HEK293 (cell line): ENCODE measurements at regions not wholly inside any gene's neighbourhood (a gene's known extent, or its start where the extent isn't known, plus 50 kb on each side); places are given as distances from the start of the nearest gene placed in this dataset.

Source experiments
- CTCF ChIA-PET: fragments of 350-600 bp; formaldehyde crosslinking; extraction: SDS; loops from one replicate; lab custom pipeline; 2021; ENCODE audit warnings: antibody characterized with exemption; lab: Yijun Ruan, JAX
- POLR2A ChIA-PET: fragments of 300-600 bp; formaldehyde crosslinking; extraction: SDS; loops from one replicate; lab custom pipeline; 2020; ENCODE audit warnings: antibody characterized with exemption, inconsistent platforms; lab: Yijun Ruan, JAX
- H3K27ac ChIP-seq: fragments of 200-500 bp; sonication (Bioruptor generic); 2 replicates; pipeline ENCODE4 v1.5.1; 2014; ENCODE audit warnings: low read depth, low read length, control low read depth, inconsistent platforms; ENCODE audit errors: extremely low read depth
- H3K36me3 ChIP-seq, 2 experiments: fragments of 200-500 bp in 1 of 2; sonication (Bioruptor generic) in 1 of 2; 1 replicate in 1 of 2; 2 replicates in 1 of 2; pipeline ENCODE4 v1.5.1; 2014 to 2017; ENCODE audit warnings: inconsistent platforms in 2 of 2, low read length in 2 of 2; ENCODE audit not compliant: control insufficient read depth in 2 of 2, insufficient read depth in 1 of 2
- H3K4me1 ChIP-seq: fragments of 200-500 bp; sonication (Bioruptor generic); 2 replicates; pipeline ENCODE4 v1.5.1; 2014; ENCODE audit warnings: mild to moderate bottlenecking, low read length, inconsistent platforms; ENCODE audit not compliant: control insufficient read depth, insufficient read depth
- H3K4me3 ChIP-seq: 2 replicates; pipeline ENCODE4 v1.5.1; 2011; ENCODE audit warnings: low read depth, mild to moderate bottlenecking, control low read depth, low read length, moderate library complexity
- H3K9me3 ChIP-seq: fragments of 200-500 bp; sonication (Bioruptor generic); 2 replicates; pipeline ENCODE4 v1.5.1; 2014; ENCODE audit warnings: low read depth, low read length, inconsistent platforms; ENCODE audit not compliant: control insufficient read depth, insufficient read depth
- GLI2 ChIP-seq: fragments of 450-650 bp; formaldehyde crosslinking; IDR thresholded peaks from 2 replicates; pipeline ENCODE4; 2017; ENCODE audit warnings: missing biosample characterization, missing genetic modification characterization, low read depth, borderline replicate concordance
- HOXD13 ChIP-seq: sonication (generic); formaldehyde crosslinking; IDR thresholded peaks from 2 replicates; pipeline ENCODE4 v1.8.0; 2022; ENCODE audit warnings: missing genetic modification reagents, borderline replicate concordance
- KLF8 ChIP-seq: fragments of 450-650 bp; formaldehyde crosslinking; IDR thresholded peaks from 2 replicates; pipeline ENCODE4 v1.5.1; 2016; ENCODE audit warnings: missing biosample characterization, missing genetic modification characterization
- KLF9 ChIP-seq: fragments of 450-650 bp; formaldehyde crosslinking; IDR thresholded peaks from 2 replicates; pipeline ENCODE4 v1.5.1; 2016; ENCODE audit warnings: missing biosample characterization, missing genetic modification characterization, low read depth
- ZBTB1 ChIP-seq: fragments of 450-650 bp; formaldehyde crosslinking; IDR thresholded peaks from 2 replicates; pipeline ENCODE4 v1.5.1; 2016; ENCODE audit warnings: missing biosample characterization, missing genetic modification characterization
- ZBTB20 ChIP-seq: fragments of 450-650 bp; formaldehyde crosslinking; IDR thresholded peaks from 2 replicates; pipeline ENCODE4 v1.5.1; 2016; ENCODE audit warnings: missing biosample characterization, missing genetic modification characterization
- ZEB2 ChIP-seq: fragments of 450-650 bp; formaldehyde crosslinking; IDR thresholded peaks from 2 replicates; pipeline ENCODE4 v1.5.1; 2016; ENCODE audit warnings: missing biosample characterization, missing genetic modification characterization
- ZNF248 ChIP-seq: fragments of 450-650 bp; formaldehyde crosslinking; IDR thresholded peaks from 2 replicates; pipeline ENCODE4 v1.5.1; 2017; ENCODE audit warnings: missing biosample characterization, missing genetic modification characterization
- ZNF423 ChIP-seq: fragments of 450-650 bp; formaldehyde crosslinking; IDR thresholded peaks from 2 replicates; pipeline ENCODE4 v1.5.1; 2016; ENCODE audit warnings: missing biosample characterization, missing genetic modification characterization
- ZNF426 ChIP-seq: fragments of 450-650 bp; formaldehyde crosslinking; IDR thresholded peaks from 2 replicates; pipeline ENCODE4 v1.5.1; 2017; ENCODE audit warnings: missing biosample characterization, missing genetic modification characterization, mild to moderate bottlenecking, inconsistent platforms, moderate library complexity
- ZNF433 ChIP-seq: fragments of 450-650 bp; formaldehyde crosslinking; IDR thresholded peaks from 2 replicates; pipeline ENCODE4 v1.5.1; 2016; ENCODE audit warnings: missing biosample characterization, missing genetic modification characterization, low read depth
- ZNF473 ChIP-seq: fragments of 450-650 bp; formaldehyde crosslinking; IDR thresholded peaks from 2 replicates; pipeline ENCODE4 v1.5.1; 2017; ENCODE audit warnings: missing biosample characterization, missing genetic modification characterization
- ZNF530 ChIP-seq: fragments of 450-650 bp; formaldehyde crosslinking; IDR thresholded peaks from 2 replicates; pipeline ENCODE4 v1.5.1; 2016; ENCODE audit warnings: low read depth, missing biosample characterization, missing genetic modification characterization
- ZNF549 ChIP-seq: fragments of 450-650 bp; IDR thresholded peaks from 2 replicates; pipeline ENCODE4 v1.5.1; 2018; ENCODE audit warnings: missing biosample characterization, missing genetic modification characterization, mild to moderate bottlenecking, inconsistent platforms, moderate library complexity
- ZNF560 ChIP-seq: fragments of 450-650 bp; formaldehyde crosslinking; IDR thresholded peaks from 2 replicates; pipeline ENCODE4 v1.5.1; 2017; ENCODE audit warnings: missing biosample characterization, missing genetic modification characterization, borderline replicate concordance
- ZNF707 ChIP-seq: fragments of 450-650 bp; formaldehyde crosslinking; IDR thresholded peaks from 2 replicates; pipeline ENCODE4 v1.5.1; 2016; ENCODE audit warnings: missing biosample characterization, missing genetic modification characterization
- ZNF747 ChIP-seq: fragments of 450-650 bp; formaldehyde crosslinking; IDR thresholded peaks from 2 replicates; pipeline ENCODE4 v1.5.1; 2016; ENCODE audit warnings: missing biosample characterization, missing genetic modification characterization
- ZNF76 ChIP-seq: fragments of 450-650 bp; formaldehyde crosslinking; IDR thresholded peaks from 2 replicates; pipeline ENCODE4; 2016; ENCODE audit warnings: low read depth, missing biosample characterization, missing genetic modification characterization, borderline replicate concordance
- TF ChIP-seq, protein P1 (sequence below): fragments of 450-650 bp; formaldehyde crosslinking; IDR thresholded peaks from 2 replicates; pipeline ENCODE4 v1.5.0; 2017; ENCODE audit warnings: missing biosample characterization, missing genetic modification characterization, borderline replicate concordance
- TF ChIP-seq, protein P2 (sequence below): fragments of 450-650 bp; formaldehyde crosslinking; IDR thresholded peaks from 2 replicates; pipeline ENCODE4 v1.5.1; 2016; ENCODE audit warnings: missing biosample characterization, missing genetic modification characterization
- TF ChIP-seq, protein P3 (sequence below): fragments of 450-650 bp; formaldehyde crosslinking; IDR thresholded peaks from 2 replicates; pipeline ENCODE4 v1.5.1; 2016; ENCODE audit warnings: missing biosample characterization, missing genetic modification characterization
- TF ChIP-seq, protein P4 (sequence below): fragments of 450-650 bp; formaldehyde crosslinking; IDR thresholded peaks from 2 replicates; pipeline ENCODE4 v1.5.1; 2016; ENCODE audit warnings: missing biosample characterization, missing genetic modification characterization

DNA sequence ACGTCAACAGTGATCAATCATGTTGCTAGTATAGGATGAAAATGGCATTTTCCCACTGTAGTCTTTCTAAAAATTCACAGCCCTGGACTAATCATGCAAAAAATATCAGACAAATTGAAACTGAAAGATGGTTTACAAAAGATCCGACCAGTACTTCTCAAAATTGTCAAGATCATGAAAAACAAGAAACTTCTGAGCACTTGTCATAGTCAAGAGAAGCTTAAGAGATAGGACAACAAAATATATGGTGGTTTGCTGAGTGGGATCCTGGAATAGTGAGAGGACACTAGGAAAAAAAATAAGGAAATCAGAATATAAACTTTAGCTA is 101.1 kb downstream of the NAA11 start:
- H3K9me3 ChIP-seq, result no peaks in the 10 kb centered on the region
- no peak overlapping the region for H3K27ac ChIP-seq
- no peaks in the 10 kb centered on the region for H3K36me3 ChIP-seq
- ChIA-PET POLR2A (no interaction called here), CTCF (no interaction called here)
- TF ChIP-seq ZBTB1 (tag by site-specific recombination), result no peak
- no peak overlapping the region for H3K4me3 ChIP-seq
- no peaks in the 10 kb centered on the region for H3K4me1 ChIP-seq

DNA sequence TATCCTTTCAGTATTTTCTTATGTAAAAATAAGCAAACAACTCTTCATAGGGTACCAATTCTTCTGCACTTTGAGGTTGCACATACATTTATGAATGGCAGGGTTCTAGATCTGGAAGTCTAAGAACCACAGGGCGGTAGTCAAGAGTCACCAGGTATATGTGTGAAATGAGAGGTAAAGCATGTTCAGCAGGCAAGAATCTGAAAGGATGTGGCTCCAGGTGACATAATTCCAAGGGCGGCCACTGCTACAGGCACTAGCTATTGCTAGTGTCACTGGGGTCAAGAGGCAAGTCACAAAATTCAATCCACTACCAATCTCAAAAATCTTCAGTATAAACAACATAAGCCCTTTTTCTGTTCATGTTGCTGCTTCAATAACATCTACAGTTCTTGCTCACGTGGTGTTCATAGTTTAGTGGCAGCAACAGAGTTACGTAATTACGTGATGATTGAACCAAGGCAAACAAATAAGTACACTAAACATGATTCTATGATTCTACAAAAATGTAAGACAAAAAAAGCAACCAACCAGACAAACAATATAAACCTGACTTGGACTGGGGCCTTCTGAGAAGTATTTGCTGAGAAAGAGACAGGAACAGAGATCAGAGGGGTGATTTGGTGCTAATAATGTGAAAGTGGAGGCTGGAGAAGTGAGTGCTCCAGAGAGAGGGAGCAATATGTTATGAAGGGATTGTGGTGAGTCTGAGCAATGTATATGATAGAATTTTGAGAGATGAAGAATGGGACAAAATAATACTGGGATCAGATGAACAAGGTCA is 101.7 kb downstream of the NAA11 start:
- H3K4me3 ChIP-seq, result no peak overlapping the region
- POLR2A ChIA-PET, result no interaction called here
- CTCF ChIA-PET, result no interaction called here
- no peak for TF ChIP-seq ZNF549
- TF ChIP-seq ZNF560 (tag by site-specific recombination), result no peak
- no peak for TF ChIP-seq ZNF426
- no peak for TF ChIP-seq ZNF707
- TF ChIP-seq ZNF423 (tag by site-specific recombination), result no peak
- TF ChIP-seq ZNF747 (tag by site-specific recombination), result no peak
- TF ChIP-seq, protein P1, sequence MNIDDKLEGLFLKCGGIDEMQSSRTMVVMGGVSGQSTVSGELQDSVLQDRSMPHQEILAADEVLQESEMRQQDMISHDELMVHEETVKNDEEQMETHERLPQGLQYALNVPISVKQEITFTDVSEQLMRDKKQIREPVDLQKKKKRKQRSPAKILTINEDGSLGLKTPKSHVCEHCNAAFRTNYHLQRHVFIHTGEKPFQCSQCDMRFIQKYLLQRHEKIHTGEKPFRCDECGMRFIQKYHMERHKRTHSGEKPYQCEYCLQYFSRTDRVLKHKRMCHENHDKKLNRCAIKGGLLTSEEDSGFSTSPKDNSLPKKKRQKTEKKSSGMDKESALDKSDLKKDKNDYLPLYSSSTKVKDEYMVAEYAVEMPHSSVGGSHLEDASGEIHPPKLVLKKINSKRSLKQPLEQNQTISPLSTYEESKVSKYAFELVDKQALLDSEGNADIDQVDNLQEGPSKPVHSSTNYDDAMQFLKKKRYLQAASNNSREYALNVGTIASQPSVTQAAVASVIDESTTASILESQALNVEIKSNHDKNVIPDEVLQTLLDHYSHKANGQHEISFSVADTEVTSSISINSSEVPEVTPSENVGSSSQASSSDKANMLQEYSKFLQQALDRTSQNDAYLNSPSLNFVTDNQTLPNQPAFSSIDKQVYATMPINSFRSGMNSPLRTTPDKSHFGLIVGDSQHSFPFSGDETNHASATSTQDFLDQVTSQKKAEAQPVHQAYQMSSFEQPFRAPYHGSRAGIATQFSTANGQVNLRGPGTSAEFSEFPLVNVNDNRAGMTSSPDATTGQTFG (tag by site-specific recombination), result no peak
- TF ChIP-seq ZNF433, result no peak
- TF ChIP-seq HOXD13 (CRISPR knock-in tag), result no peak
- TF ChIP-seq, protein P2, sequence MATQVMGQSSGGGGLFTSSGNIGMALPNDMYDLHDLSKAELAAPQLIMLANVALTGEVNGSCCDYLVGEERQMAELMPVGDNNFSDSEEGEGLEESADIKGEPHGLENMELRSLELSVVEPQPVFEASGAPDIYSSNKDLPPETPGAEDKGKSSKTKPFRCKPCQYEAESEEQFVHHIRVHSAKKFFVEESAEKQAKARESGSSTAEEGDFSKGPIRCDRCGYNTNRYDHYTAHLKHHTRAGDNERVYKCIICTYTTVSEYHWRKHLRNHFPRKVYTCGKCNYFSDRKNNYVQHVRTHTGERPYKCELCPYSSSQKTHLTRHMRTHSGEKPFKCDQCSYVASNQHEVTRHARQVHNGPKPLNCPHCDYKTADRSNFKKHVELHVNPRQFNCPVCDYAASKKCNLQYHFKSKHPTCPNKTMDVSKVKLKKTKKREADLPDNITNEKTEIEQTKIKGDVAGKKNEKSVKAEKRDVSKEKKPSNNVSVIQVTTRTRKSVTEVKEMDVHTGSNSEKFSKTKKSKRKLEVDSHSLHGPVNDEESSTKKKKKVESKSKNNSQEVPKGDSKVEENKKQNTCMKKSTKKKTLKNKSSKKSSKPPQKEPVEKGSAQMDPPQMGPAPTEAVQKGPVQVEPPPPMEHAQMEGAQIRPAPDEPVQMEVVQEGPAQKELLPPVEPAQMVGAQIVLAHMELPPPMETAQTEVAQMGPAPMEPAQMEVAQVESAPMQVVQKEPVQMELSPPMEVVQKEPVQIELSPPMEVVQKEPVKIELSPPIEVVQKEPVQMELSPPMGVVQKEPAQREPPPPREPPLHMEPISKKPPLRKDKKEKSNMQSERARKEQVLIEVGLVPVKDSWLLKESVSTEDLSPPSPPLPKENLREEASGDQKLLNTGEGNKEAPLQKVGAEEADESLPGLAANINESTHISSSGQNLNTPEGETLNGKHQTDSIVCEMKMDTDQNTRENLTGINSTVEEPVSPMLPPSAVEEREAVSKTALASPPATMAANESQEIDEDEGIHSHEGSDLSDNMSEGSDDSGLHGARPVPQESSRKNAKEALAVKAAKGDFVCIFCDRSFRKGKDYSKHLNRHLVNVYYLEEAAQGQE (tag by site-specific recombination), result no peak
- no peak for TF ChIP-seq ZEB2 (tag by site-specific recombination)
- no peak for TF ChIP-seq ZBTB20 (tag by site-specific recombination)
- TF ChIP-seq KLF9, result no peak
- TF ChIP-seq ZNF530, result no peak
- TF ChIP-seq GLI2 (tag by site-specific recombination), result no peak
- TF ChIP-seq ZNF248 (tag by site-specific recombination), result no peak
- TF ChIP-seq, all 188 proteins: peak for 0
- no peaks in the 10 kb centered on the region for H3K36me3 ChIP-seq
- no peaks in the 10 kb centered on the region for H3K4me1 ChIP-seq
- H3K9me3 ChIP-seq, result no peaks in the 10 kb centered on the region
- H3K27ac ChIP-seq, result no peak overlapping the region

DNA sequence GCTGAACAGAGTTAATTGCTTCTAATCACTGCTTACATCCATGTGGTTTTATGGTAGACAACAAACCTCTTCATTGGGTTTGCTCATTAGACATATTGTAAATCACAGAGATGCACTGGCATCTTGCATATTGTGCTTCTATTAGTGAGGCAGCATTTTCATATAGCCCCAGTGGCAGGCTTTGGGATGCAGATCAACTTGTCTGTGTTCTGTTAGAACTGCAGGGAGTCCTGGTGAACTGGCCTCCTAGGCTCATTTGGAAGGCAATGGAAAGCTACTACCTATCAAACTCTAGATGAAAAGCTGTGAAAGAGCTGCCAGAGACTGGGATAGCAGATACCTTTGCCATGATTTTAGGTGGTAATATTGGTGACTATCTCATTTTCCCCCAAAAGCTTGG is 108.8 kb downstream of the NAA11 start:
- Histone ChIP-seq H3K4me1 (no peaks in the 10 kb centered on the region), H3K9me3 (no peaks in the 10 kb centered on the region), H3K27ac (no peak overlapping the region), H3K4me3 (no peak overlapping the region), H3K36me3 (no peaks in the 10 kb centered on the region)
- ChIA-PET POLR2A (no interaction called here), CTCF (no interaction called here)
- TF ChIP-seq ZNF76 (tag by site-specific recombination) (no peak), ZNF473 (tag by site-specific recombination) (no peak), KLF8 (tag by site-specific recombination) (no peak)
- TF ChIP-seq, protein P3, sequence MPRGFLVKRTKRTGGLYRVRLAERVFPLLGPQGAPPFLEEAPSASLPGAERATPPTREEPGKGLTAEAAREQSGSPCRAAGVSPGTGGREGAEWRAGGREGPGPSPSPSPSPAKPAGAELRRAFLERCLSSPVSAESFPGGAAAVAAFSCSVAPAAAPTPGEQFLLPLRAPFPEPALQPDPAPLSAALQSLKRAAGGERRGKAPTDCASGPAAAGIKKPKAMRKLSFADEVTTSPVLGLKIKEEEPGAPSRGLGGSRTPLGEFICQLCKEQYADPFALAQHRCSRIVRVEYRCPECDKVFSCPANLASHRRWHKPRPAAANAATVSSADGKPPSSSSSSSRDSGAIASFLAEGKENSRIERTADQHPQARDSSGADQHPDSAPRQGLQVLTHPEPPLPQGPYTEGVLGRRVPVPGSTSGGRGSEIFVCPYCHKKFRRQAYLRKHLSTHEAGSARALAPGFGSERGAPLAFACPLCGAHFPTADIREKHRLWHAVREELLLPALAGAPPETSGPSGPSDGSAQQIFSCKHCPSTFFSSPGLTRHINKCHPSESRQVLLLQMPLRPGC (tag by site-specific recombination), result no peak
- TF ChIP-seq, protein P4, sequence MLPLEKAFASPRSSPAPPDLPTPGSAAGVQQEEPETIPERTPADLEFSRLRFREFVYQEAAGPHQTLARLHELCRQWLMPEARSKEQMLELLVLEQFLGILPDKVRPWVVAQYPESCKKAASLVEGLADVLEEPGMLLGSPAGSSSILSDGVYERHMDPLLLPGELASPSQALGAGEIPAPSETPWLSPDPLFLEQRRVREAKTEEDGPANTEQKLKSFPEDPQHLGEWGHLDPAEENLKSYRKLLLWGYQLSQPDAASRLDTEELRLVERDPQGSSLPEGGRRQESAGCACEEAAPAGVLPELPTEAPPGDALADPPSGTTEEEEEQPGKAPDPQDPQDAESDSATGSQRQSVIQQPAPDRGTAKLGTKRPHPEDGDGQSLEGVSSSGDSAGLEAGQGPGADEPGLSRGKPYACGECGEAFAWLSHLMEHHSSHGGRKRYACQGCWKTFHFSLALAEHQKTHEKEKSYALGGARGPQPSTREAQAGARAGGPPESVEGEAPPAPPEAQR (tag by site-specific recombination), result no peak
